HG03378 (cell line): ENCODE measurements at regions not wholly inside any gene's neighbourhood (a gene's known extent, or its start where the extent isn't known, plus 50 kb on each side); places are given as distances from the start of the nearest gene placed in this dataset.
"Not testable (repeated sequence)": the region's sequence is repeated elsewhere in the genome, so short reads cannot be mapped to it uniquely, and the experiment has no call there.

Experiments
- ATAC-seq: cut with Tn5 transposase; IDR thresholded peaks from one replicate; pipeline ENCODE4 v1.9.1; 2021; ENCODE audit warnings: mild to moderate bottlenecking, moderate library complexity; ENCODE audit not compliant: unreplicated experiment

DNA sequence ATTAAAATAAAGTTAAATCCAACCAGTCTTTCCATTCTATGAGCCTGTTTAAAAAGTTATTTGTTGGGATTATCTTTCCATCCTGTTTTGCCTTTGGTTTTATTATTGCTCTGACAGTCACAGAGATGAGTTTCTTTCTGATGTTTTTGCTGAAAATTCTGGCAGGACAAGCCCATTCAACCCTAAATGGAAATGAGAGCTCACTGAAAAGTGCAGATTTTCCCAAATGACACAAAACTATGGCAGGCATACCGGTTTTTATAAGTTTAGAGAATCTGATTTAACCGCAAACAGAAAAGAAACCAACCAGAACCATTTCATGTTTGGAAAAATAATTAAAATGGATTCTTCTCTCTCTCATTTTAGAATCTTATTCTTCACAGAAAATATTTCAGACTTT, 238.1 kb upstream of the SGO1 start:
- ATAC-seq = no peak

DNA sequence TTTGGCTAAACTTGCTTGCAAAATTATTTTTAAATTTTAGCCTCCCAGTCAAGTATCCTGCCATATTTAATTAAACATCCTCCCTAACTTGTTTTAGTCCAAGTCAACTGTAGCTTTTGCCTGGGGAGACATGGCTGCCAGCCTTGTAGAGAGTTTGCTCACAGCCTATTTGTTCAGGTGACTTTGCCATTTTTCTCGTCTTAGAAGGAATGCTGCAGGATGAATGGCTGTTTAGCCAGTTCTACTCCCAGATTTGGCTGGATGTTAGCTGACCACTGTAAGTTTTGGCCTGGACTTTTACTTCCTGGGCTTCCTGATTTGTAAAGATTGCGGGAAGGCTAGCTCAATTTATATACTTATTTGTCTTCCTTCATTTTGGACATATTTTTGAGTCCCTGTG, 236.4 kb upstream of the SGO1 start:
- no peak for ATAC-seq

DNA sequence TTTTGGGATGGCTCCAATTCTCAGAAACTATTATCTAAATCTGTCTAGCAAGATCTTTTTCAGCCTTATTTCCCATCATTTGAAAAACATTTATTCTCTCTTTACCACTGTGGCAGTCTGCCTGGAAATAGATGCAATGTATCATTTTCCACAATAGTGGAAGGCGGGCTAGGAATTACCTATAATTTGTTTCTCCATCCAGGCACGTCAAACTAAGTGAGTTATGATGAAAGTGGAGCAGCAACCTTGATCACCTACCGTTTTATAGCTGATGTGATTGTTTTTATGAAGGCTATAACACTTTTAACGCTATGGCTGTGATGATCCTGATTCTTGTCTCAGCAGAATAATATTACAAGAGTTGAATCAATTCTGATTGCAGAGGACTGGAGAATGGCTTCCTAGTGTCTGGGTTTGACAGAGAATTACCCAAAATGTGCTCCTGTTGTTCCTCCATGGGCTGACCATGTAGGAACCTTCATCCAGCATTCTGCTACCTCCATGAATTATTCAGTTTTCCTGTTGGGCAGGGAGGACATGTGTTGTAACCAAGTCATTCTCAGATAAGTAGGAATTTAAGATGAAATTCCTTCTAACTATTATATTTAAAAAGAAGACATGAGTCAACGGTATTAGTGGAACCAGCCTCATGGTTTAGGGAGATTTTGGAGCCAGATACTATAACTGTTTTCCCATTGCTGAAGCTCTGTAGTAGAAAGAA, 231.5 kb upstream of the SGO1 start:
- ATAC-seq = no peak

DNA sequence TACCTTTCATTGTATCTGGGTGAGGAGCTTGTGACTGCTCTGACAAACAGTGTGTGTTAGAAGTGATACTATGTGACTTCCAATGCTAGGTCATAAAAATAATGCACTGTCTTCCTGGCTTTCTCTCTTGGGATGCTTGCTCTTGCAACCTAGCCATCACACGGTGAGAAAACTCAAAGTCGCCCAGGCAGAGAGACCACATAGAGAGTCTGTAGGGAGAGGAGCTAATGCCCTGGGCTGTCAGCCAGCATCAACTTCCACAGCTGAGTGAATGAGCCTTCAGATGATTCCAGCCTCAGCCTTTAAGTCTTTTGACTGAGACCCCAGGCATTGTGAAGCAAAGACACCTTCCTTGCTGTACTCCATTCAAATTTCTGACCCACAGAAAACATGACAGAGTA, 220.6 kb upstream of the SGO1 start:
- no peak for ATAC-seq

DNA sequence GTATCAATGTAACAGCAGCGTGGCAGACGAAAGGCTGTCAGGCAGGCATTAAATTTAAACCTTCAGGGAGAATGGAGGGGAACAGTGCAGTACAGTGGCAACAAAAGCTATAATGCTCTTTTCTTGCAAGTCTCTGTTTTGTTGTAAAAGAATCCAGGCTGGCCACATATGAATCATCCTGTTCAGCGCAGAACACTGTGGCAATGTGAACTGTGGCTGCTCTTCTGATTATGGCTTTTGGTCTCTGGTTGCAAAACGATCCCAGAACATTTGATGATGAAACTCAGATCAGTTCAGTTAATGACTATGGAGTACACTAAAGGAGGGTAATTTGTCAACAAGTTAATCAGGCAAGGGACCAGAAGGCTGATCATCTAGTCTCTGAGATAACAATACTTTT, 219.7 kb upstream of the SGO1 start:
- ATAC-seq = no peak

DNA sequence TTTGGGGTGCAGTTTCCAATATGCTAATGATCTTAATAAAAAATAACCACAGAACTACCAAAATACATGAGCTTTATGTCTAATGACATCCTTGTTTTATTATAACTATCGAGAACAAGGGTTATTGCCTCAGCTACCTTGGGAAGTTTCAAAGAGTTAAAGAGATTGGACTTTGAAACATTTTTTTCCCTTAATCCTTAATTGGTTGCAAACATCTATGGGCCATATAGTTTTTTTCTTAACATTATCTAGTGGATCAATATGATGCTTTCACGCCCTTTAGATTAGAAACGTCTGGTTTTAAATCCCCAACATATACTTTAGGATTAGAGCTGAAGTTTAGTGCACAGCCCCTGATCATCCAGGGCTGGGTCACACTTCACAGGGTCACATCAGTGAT, 219.2 kb upstream of the SGO1 start:
- no peak for ATAC-seq

DNA sequence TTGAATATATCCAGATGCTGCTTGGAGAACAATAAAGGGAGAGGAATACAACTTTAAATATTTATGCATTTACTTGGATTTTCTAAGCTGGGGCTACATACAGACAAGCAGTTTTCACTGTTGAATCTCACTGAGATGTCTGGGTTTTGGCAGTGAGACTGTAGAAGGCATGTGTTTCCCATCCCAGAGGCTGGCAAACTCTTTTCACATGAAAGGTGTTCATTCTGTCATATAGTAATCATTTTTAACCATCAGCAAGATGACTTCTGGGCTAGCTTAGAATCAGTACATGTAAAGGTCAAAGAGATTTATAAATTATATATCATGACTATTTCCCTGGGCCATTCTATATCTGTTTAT, 218.7 kb upstream of the SGO1 start:
- no peak for ATAC-seq

DNA sequence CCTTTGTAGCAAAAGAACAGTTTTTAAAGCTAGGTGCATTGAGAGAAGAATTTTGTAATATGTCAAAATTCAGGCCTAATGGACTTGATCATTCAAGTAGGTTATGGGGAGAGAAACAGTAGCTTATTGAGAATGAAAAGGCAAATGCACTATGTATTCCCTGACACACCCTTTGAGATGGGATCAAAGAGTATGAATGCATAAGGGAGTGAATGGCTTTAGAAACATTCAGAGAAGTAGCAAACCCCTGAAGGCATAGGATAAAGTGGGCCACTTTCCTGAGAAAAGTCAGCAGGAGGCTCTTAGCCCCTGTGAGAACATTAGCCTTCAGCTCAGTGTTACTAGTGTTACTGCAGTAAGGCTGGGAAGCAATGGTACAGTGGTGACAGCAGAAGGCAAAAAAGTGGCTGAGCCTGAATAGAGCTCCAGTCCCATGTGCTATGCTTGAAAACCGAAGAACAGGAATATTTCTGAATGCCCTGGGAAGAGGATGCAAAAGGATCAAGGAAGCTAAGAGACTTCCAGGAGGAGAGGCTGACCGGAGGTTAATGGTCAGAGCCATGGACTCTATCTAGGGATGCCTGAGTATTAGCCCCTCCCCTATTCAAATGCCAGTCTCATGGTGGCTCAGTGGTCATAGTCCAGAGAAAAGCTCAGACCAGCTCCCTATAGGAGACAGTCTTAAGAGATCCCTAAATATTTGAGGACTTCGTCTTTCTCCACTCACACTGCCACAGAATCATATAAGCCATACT, 218.2 kb upstream of the SGO1 start:
- ATAC-seq = no peak

DNA sequence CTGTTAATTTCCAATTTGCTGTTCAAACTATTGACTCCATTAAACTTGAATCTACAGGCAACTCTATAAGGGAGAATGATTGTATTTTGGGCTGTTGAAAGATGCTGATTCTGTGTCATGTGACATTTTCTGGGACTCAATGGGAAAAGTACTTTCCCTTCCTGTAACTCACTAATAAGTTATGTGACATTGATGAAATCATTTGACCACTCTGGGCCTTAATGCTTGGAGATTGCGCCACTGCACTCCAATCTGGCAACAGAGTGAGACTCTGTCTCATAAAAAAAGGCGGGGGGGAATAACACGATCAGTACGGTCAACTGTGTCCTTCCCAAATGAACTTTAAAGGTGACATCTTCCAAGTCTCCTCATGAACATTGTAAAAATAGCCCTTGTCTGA, 215.2 kb upstream of the SGO1 start:
- ATAC-seq = no peak

DNA sequence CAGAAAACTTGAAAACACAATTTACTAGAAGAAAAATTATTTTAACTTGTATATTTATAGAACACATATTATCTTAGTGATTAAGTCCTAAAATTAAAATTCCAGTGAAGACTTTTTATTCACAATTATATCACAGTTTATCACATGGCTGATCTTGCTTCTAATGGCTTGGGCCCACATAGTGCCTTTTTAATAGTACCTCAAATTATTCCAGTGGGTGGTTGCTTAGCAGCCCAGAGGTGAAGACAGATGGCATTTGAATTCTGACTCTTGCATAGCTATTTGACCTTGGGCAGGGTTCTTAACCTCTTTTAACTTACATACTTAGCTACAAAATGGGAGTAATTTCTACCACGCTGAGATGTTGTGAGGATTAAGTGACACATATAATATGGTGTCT, 214.7 kb upstream of the SGO1 start:
- no peak for ATAC-seq

DNA sequence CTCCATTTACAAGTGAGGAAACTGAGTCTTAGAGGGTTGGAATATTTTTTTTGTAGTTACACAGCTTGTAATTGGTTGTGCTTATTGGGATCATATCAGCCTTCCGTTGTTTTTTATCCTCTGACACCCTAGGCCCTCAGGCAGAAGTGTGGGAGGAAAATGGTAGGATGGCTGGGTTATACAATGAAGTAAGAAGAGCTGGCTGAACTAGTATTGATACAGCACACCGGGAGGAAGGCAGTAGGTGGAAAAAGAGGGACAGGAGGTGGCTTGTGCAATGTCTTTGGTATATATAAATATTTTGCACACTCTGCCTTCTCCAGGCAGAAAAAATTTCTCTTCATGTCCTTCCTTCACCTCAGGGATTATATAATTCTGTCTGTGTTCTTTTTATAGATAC, 214.3 kb upstream of the SGO1 start:
- ATAC-seq = no peak

DNA sequence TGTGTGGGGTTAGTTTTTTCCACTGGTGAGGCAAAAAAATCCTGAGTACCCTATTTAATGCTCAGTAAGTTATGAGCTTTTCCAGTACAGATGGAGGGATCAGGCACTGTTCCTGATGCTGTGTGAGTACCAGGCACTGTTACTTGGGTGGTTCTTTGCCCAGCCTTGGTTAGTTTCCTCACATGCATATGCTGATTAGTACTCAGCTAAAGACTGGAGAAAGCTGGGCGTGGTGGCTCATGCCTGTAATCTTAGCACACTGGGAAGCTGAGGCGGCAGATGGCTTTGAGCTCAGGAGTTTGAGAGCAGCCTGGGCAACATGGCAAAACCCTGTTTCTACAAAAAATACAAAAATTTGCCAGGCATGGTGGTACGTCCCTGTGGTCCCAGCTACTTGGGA, 210.3 kb upstream of the SGO1 start:
- ATAC-seq = no peak

DNA sequence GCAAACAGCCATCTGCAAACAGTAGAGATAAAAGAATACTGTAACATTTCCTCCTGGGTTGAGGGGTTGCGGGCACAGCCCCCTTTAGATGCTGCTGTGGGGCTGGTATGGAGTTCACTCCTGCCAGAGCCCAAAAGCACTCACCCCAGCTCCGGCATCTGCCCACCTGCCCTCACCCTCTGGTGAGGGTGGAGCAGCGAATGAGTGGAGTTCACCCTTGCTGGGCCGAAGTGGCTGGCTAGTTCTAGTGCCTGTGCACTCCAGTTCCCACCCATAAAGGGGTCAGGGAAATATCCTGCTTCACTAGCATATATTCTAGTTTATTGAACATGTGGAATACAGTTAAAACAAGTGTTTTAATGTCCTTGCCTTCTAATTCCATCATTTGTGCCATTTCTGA, 209.7 kb upstream of the SGO1 start:
- ATAC-seq = no peak

DNA sequence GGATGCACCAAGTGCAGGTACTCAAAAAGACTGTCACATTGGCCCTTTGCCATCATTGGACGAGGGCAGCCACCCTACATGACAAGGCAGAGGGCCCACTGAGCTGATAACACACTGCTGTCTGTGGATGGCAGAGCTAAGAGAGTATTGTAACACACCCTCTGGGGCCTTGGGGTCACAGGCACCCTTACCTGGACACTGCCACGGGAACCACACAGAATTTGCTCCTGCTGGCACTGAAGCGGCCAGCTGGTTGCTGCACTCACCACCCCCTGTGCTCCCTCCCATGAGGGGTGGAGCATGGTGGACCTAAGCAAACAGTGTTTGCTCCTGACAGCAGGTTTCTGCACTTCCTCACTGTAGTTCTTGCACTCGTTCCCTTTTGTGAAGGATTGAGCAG, 208.2 kb upstream of the SGO1 start:
- ATAC-seq = no peak

DNA sequence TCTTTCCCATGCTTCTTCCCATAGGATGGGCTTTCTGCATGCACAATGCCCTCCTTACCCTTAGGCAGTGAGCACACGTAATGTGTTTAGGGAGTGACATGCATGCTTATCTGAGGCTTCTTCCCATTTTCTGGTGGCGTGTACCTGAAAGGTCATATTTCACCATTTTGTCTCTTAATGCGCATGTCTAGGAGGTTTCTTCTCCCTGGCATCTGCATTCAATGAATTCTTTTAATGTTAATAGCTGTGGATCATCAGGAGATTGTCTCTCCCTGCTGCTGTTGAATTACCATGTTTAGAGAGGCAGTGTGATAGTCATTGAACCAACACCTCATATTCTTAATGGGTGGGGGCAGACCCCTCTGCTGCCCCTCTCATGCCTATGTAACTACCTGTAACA, 205.6 kb upstream of the SGO1 start:
- no peak for ATAC-seq

DNA sequence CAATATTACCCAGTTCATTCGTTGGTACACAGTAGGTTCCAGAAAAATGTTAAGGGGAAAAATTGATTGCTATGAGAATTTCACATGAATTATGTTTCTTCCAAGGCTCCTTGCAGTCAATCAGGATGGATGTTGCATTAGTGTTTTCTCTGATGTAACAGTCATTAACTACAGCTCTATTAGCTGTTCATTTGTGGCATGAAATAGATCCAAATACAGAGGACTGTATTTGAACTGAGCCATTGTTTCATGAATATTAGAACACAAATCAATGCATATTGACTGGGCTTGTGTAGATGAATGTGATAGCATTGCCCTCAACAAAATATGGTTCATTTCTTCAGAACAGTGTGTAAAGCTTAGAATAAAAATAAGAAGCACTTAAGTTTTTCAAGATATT, 203.0 kb upstream of the SGO1 start:
- ATAC-seq = no peak

DNA sequence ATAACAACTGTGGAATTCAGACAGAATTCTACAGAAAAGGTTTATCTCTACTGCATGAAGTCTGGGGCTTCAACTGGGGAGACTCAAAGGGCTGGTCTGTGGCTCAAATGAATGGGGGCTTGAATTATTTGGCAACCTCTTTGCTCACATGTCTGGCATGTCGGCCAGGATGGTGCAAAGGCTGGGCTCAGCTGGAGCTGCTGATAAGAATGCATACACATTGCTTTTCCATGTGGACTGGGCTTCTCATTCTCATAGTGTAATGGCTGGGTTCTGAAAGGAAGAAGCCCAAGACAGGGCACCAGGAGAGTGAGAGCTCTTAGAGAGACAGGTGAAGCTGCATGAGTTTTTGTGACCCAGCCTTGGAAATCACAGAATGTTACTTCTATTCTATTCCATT, 194.3 kb upstream of the SGO1 start:
- ATAC-seq = no peak

DNA sequence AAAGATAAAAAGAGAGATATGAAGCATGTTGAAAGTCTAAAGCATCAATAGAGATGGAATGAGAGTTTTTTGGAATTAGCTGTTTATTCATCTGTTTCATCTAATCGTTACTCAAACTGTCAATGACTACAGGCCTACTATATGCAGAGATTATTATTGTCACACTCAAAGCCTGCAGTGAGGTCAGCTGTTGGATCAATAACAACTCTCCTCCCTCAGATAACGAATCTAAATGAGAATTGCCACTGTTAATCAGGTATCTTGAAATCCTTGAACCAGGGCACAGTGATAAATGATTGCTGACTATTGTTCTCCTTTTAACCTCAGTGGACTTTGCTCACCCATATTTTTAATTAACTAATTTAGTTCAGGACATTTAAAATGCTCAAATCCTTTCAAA, 192.3 kb upstream of the SGO1 start:
- no peak for ATAC-seq

DNA sequence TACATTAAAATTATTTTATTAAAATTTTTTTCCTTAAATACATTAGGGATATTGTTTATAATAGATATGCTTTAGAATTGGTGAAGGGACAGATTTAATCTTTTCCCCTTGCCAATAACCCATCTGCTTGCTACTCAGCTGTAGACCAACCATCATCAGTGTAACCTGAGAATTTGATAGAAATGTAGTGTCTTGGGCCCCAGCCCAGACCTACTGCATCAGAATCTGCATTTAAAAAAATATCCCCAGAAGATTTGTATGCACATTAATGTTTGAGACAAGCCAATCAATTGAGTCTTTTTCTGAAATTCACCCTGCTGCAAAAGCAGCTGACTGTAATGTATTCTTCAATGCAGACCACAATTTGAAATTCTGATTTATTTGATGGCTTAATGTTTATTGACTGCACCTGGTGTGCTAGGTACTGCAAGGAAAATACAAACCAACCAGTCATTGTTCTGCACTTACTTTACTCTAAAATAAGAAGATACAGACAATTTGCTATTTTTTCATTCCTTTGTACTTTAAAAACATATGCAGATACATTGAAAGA, 190.7 kb upstream of the SGO1 start:
- ATAC-seq = no peak

DNA sequence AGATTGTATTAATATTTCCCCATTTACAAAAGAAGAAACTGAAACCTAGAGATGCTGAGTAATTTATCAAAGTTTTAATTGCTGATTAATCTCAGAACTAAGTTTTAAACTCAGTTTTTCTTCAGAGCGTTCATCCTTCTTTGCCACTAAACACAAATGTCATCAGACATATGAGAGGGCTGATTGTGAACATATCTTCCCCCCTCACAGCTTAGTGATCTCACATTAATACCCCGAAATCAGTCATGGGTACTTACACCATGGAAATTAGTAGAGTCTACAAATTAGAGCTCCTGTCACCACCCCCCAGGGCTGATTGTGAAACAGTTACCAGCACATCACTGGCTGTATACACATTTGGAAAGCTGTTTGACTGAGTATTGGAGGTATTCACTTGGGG, 189.3 kb upstream of the SGO1 start:
- no peak for ATAC-seq

DNA sequence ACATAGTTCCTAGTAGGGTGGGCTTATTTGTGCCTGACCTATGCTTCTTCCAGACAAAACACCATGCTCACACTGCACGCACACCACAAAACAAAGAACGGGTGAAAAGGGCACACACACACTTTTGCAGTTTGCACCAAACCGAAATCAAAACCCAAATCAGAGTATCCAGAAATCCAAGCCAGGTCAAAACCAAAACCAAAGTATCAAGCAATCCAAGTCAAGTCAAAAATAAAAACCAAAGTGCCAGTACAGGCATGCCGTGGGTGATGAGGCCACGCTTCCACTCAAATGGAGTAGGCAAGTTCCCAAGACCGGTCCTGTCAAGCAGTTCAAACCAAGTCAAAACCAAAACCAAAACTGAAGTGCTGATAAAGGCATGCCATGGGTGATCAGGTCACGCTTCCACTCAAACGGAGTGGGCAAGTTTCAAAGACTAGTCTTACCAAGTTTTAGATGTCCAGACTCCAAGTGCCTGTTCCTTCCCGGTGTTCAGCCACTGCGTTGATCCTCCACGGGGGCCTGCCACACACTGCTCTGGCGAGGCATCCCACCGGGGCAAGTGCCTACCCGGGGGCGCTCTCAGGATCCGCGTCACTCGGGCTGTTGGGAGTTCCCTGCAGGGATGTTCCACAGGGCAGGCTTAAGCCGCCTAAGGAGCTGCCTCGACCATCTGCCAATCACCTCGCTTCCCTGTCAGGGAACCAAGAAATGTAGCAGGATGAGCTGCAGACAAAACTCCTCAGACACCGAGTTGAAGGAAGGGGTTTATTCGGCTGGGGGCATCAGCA, 184.5 kb upstream of the SGO1 start:
- ATAC-seq = not testable (repeated sequence)

DNA sequence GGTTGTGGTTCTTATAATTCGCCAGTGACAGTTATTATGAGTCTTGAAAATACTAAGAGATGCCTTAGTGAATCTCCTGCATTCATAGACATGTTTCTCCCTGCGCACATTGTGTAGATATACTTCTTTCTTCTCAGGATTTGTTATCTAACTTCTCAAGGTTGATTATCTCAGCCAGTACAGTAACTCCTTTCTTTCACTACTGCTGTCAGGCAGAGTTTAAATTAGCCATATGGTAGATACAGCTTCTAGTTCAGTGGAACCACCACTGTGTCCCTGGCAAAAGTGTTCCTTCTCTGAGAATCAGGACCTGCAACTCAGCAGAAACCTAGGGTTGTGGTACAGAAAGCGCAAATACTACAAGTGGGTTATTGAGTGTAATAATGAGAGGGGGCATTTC, 175.0 kb upstream of the SGO1 start:
- no peak for ATAC-seq
